Brain microvascular endothelial cell (primary cell): ENCODE measurements at regions not wholly inside any gene's neighbourhood (a gene's known extent, or its start where the extent isn't known, plus 50 kb on each side); places are given as distances from the start of the nearest gene placed in this dataset.

Source experiments
- DNase-seq: peaks from one replicate; pipeline ENCODE4 v3.0.0-alpha.2; 2020
- H3K27ac ChIP-seq: fragments of 250-450 bp; sonication (Bioruptor Pico); 2 replicates; pipeline ENCODE4 v1.5.1; 2020; ENCODE audit warnings: mild to moderate bottlenecking, moderate library complexity
- H3K27me3 ChIP-seq: fragments of 250-450 bp; sonication (Bioruptor Pico); replicated peaks from 2 replicates; pipeline ENCODE4 v1.5.1; 2020; ENCODE audit warnings: mild to moderate bottlenecking
- H3K36me3 ChIP-seq: fragments of 250-450 bp; sonication (Bioruptor Pico); replicated peaks from 2 replicates; pipeline ENCODE4 v1.5.1; 2020; ENCODE audit warnings: mild to moderate bottlenecking
- H3K4me3 ChIP-seq: 2 replicates; pipeline ENCODE4 v1.5.1; 2011; ENCODE audit warnings: low read depth, mild to moderate bottlenecking, control low read depth, low read length, moderate library complexity
- CTCF ChIP-seq: IDR thresholded peaks from 2 replicates; pipeline ENCODE4 v1.5.1; 2011; ENCODE audit warnings: low read depth, mild to moderate bottlenecking, moderate library complexity, low read length, control low read depth, inconsistent platforms; ENCODE audit errors: missing control alignments
- in situ Hi-C: cut with HindIII; loops from 2 replicates; pipeline ENCODE4 v1.10.0; 2017; ENCODE audit warnings: low sequenced_read_pairs, low pct_ligation_motif_present

GRCh38 chr10:129097776-129098330 lies 369.2 kb upstream of the MGMT start:
- H3K27ac ChIP-seq = no peak overlapping the region
- H3K36me3 ChIP-seq = no peaks in the 10 kb centered on the region
- no peak overlapping the region for H3K4me3 ChIP-seq
- no peak for TF ChIP-seq CTCF
- in situ Hi-C loops = no loop called here
- peak; percentile 18 for DNase-seq
- H3K27me3 ChIP-seq = no peaks in the 10 kb centered on the region

- Histone ChIP-seq H3K27ac (no peak overlapping the region), H3K36me3 (no peaks in the 10 kb centered on the region), H3K4me3 (no peak overlapping the region), H3K27me3 (no peaks in the 10 kb centered on the region)
- in situ Hi-C loops = no loop called here
- no peak for TF ChIP-seq CTCF
- DNase-seq = no peak
These were observed 368.5 kb upstream of the MGMT start for GRCh38 chr10:129098517-129098916.

- in situ Hi-C loops = no loop called here
- no peak for TF ChIP-seq CTCF
- Histone ChIP-seq H3K4me3 (no peak overlapping the region), H3K27ac (no peak overlapping the region), H3K27me3 (no peaks in the 10 kb centered on the region), H3K36me3 (no peaks in the 10 kb centered on the region)
- no peak for DNase-seq
These were observed 367.6 kb upstream of the MGMT start for GRCh38 chr10:129099486-129099885.

GRCh38 chr10:129099992-129100391 lies 367.0 kb upstream of the MGMT start:
- no peak for DNase-seq
- Histone ChIP-seq H3K36me3 (no peaks in the 10 kb centered on the region), H3K27me3 (no peaks in the 10 kb centered on the region), H3K4me3 (no peak overlapping the region), H3K27ac (no peak overlapping the region)
- TF ChIP-seq CTCF = no peak
- in situ Hi-C loops = no loop called here

GRCh38 chr10:129101232-129101980 lies 365.6 kb upstream of the MGMT start:
- H3K27me3 ChIP-seq = no peaks in the 10 kb centered on the region
- TF ChIP-seq CTCF = no peak
- H3K27ac ChIP-seq = no peak overlapping the region
- H3K36me3 ChIP-seq = no peaks in the 10 kb centered on the region
- in situ Hi-C loops = no loop called here
- DNase-seq = no peak
- H3K4me3 ChIP-seq = no peak overlapping the region
